GM12878 (cell line): ENCODE measurements at regions not wholly inside any gene's neighbourhood (a gene's known extent, or its start where the extent isn't known, plus 50 kb on each side); places are given as distances from the start of the nearest gene placed in this dataset.

Experiments
- ATAC-seq: fragments of 200-7000 bp; cut with Tn5 transposase; 3 replicates; pipeline ENCODE4 v1.9.1; 2020; ENCODE audit warnings: mild to moderate bottlenecking, moderate library complexity
- BruUV-seq: library from RNA; stranded (reverse); fragments of 400-500 nt; replicated peaks from 2 replicates; lab custom pipeline; 2021; lab: Mats Ljungman, UMichigan
- CTCF ChIA-PET: fragments of 300-600 bp; sonication (Branson Sonifier 250); formaldehyde crosslinking; extraction: SDS; loops from one replicate; lab custom pipeline; 2021; ENCODE audit warnings: inconsistent platforms; lab: Yijun Ruan, JAX
- POLR2A ChIA-PET: fragments of 350-600 bp; formaldehyde crosslinking; extraction: SDS; loops from one replicate; lab custom pipeline; 2021; ENCODE audit warnings: inconsistent platforms; lab: Charles Lee
- RAD21 ChIA-PET: fragments of 300-600 bp; sonication (Branson Sonifier 250); formaldehyde crosslinking; loops from one replicate; lab custom pipeline; 2023; ENCODE audit warnings: antibody characterized with exemption; ENCODE audit not compliant: unreplicated experiment; lab: Charles Lee
- SMC1A ChIA-PET: fragments of 300-600 bp; sonication (Branson Sonifier 250); formaldehyde crosslinking; loops from one replicate; lab custom pipeline; 2023; ENCODE audit not compliant: unreplicated experiment, uncharacterized antibody; lab: Charles Lee
- DNase-seq: peaks from one replicate; pipeline ENCODE4 v3.0.0-alpha.2; 2011; ENCODE audit warnings: low read depth, low spot score
- FAIRE-seq: peaks from 3 replicates; lab custom pipeline; 2011; peaks lifted over from hg19 to GRCh38; lab: Jason Lieb, UNC
- H2AFZ ChIP-seq: 2 replicates; pipeline ENCODE4 v1.6.0; 2011; ENCODE audit warnings: low read depth, low read length, control low read depth; ENCODE audit not compliant: control insufficient read depth
- H3K27ac ChIP-seq: 2 replicates; pipeline ENCODE4 v1.5.1; 2011; ENCODE audit warnings: control low read depth; ENCODE audit not compliant: control insufficient read depth, insufficient read depth
- H3K27me3 ChIP-seq, 2 experiments: replicated peaks in 1 of 2; 2 replicates each; pipeline versions ENCODE4 v1.6.0 to v1.6.1; 2011; ENCODE audit warnings: low read length in 1 of 2; ENCODE audit not compliant: control insufficient read depth in 2 of 2, insufficient read depth in 2 of 2
- H3K36me3 ChIP-seq, 2 experiments: 2 replicates each; pipeline ENCODE4 v1.5.1; 2011; ENCODE audit warnings: low read length in 1 of 2; ENCODE audit not compliant: control insufficient read depth in 2 of 2, insufficient read depth in 2 of 2
- H3K4me1 ChIP-seq: 2 replicates; pipeline ENCODE4 v1.6.1; 2011; ENCODE audit warnings: mild to moderate bottlenecking, low read length, moderate library complexity, mixed read lengths; ENCODE audit not compliant: control insufficient read depth, insufficient read depth
- H3K4me2 ChIP-seq: 2 replicates; pipeline ENCODE4 v1.6.0; 2011; ENCODE audit warnings: control low read depth; ENCODE audit not compliant: control insufficient read depth, insufficient read depth
- H3K4me3 ChIP-seq: fragments of 200-600 bp; sonication (generic); 2 replicates; pipeline ENCODE4 v1.5.1; 2016
- H3K79me2 ChIP-seq: 2 replicates; pipeline ENCODE4 v1.6.0; 2011; ENCODE audit warnings: low read length; ENCODE audit not compliant: control insufficient read depth, insufficient read depth
- H3K9ac ChIP-seq: 2 replicates; pipeline ENCODE4 v1.8.0; 2011; ENCODE audit warnings: low read length, control low read depth, mixed read lengths; ENCODE audit not compliant: control insufficient read depth, insufficient read depth
- H3K9me3 ChIP-seq: replicated peaks from 3 replicates; pipeline ENCODE4 v1.5.1; 2011; ENCODE audit warnings: mild to moderate bottlenecking, low read length; ENCODE audit not compliant: control insufficient read depth, insufficient read depth
- H4K20me1 ChIP-seq: 2 replicates; pipeline ENCODE4 v1.6.0; 2011; ENCODE audit not compliant: control insufficient read depth, insufficient read depth
- ETV6 ChIP-seq, 2 experiments: fragments of 450-650 bp in 1 of 2; IDR thresholded peaks in 1 of 2; conservative IDR thresholded peaks in 1 of 2; 2 replicates each; pipeline ENCODE4 v1.6.1; 2014; ENCODE audit warnings: antibody characterized with exemption in 1 of 2, borderline replicate concordance in 1 of 2, low read depth in 1 of 2, mild to moderate bottlenecking in 1 of 2, moderate library complexity in 1 of 2
- GATAD2B ChIP-seq: fragments of 450-650 bp; conservative IDR thresholded peaks from 2 replicates; pipeline ENCODE4 v1.6.1; 2017; ENCODE audit warnings: low read depth, mild to moderate bottlenecking, moderate library complexity
- HCFC1 ChIP-seq: fragments of 150-350 bp; IDR thresholded peaks from 2 replicates; pipeline ENCODE4 v1.6.1; 2014; ENCODE audit warnings: low read length
- NR2F1 ChIP-seq: fragments of 450-650 bp; conservative IDR thresholded peaks from 2 replicates; pipeline ENCODE4 v1.6.1; 2017; ENCODE audit warnings: mild to moderate bottlenecking
- RAD51 ChIP-seq: fragments of 450-650 bp; IDR thresholded peaks from 2 replicates; pipeline ENCODE4 v1.6.1; 2016; ENCODE audit warnings: moderate library complexity, mild to moderate bottlenecking, inconsistent platforms
- RBBP5 ChIP-seq: fragments of 200-600 bp; sonication (generic); conservative IDR thresholded peaks from 2 replicates; pipeline ENCODE4 v1.6.1; 2016
- SRF ChIP-seq, 2 experiments: IDR thresholded peaks; 2 replicates each; pipeline ENCODE4 v1.6.1; 2011; ENCODE audit warnings: low read depth in 2 of 2, low read length in 2 of 2, mild to moderate bottlenecking in 1 of 2, moderate library complexity in 1 of 2
- ZNF384 ChIP-seq: IDR thresholded peaks from 2 replicates; pipeline ENCODE4 v1.6.1; 2012; ENCODE audit warnings: low read depth, mild to moderate bottlenecking, low read length, improper control_type of control experiment, borderline replicate concordance
- WGBS: methylation state at CpG from one replicate; pipeline ENCODE4 v1.1.6; 2016; ENCODE audit warnings: low lambda C conversion rate; ENCODE audit not compliant: insufficient replicate concordance, insufficient coverage; ENCODE audit errors: missing lambda C conversion rate; 5-methylcytosine and 5-hydroxymethylcytosine counted together
- in situ Hi-C: fragments of 300-500 bp; cut with MboI; formaldehyde crosslinking; loops from 9 replicates; pipeline ENCODE4 v1.14.3; 2018; ENCODE audit warnings: mixed read lengths
- intact Hi-C: fragments of 100-400 bp; cut with micrococcal nuclease; formaldehyde crosslinking; loops from one replicate; pipeline ENCODE4 v1.14.2; 2022; ENCODE audit not compliant: unreplicated experiment
- TF ChIP-seq, protein P1 (sequence below): fragments of 450-650 bp; IDR thresholded peaks from 2 replicates; pipeline ENCODE4 v1.6.1; 2016; ENCODE audit warnings: mild to moderate bottlenecking, moderate library complexity, borderline replicate concordance

DNA sequence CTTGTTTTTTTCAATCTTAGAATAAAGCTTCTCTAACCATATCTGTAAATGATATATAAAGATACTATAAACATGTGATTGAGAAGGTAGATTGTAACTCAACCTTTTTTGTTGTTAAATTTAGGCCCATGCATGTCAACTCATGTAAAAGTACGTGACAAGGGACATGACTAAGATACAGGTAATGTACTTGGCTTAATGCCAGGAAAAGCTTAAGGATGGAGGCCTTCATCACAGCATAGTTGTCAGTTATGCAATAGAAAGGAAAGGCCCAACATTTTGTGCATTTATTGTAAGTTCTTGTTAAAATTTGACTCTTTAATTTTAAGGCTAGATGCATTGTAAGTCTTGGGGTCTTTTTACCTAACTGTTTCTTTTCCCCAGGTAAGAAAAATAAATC lies 305.1 kb downstream of the LTN1 start:
- POLR2A ChIA-PET, result no interaction called here
- TF ChIP-seq GATAD2B (no peak), ETV6 (conservative IDR thresholded peaks at IDR 0.05 in 1 of 2, IDR thresholded peaks at IDR 0.05 in 1 of 2; ENCODE audit: borderline replicate concordance in 1 of 2, low read depth in 1 of 2) (no peak), ZNF384 (no peak), SRF (IDR thresholded peaks at IDR 0.05; ENCODE audit: low read depth in 2 of 2, low read length in 2 of 2) (no peak), RBBP5 (no peak), RAD51 (no peak), NR2F1 (no peak), HCFC1 (no peak)
- TF ChIP-seq, protein P1, sequence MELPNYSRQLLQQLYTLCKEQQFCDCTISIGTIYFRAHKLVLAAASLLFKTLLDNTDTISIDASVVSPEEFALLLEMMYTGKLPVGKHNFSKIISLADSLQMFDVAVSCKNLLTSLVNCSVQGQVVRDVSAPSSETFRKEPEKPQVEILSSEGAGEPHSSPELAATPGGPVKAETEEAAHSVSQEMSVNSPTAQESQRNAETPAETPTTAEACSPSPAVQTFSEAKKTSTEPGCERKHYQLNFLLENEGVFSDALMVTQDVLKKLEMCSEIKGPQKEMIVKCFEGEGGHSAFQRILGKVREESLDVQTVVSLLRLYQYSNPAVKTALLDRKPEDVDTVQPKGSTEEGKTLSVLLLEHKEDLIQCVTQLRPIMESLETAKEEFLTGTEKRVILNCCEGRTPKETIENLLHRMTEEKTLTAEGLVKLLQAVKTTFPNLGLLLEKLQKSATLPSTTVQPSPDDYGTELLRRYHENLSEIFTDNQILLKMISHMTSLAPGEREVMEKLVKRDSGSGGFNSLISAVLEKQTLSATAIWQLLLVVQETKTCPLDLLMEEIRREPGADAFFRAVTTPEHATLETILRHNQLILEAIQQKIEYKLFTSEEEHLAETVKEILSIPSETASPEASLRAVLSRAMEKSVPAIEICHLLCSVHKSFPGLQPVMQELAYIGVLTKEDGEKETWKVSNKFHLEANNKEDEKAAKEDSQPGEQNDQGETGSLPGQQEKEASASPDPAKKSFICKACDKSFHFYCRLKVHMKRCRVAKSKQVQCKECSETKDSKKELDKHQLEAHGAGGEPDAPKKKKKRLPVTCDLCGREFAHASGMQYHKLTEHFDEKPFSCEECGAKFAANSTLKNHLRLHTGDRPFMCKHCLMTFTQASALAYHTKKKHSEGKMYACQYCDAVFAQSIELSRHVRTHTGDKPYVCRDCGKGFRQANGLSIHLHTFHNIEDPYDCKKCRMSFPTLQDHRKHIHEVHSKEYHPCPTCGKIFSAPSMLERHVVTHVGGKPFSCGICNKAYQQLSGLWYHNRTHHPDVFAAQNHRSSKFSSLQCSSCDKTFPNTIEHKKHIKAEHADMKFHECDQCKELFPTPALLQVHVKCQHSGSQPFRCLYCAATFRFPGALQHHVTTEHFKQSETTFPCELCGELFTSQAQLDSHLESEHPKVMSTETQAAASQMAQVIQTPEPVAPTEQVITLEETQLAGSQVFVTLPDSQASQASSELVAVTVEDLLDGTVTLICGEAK, result no peak
- no peaks in the 10 kb centered on the region for H3K36me3 ChIP-seq
- no peaks in the 10 kb centered on the region for H3K79me2 ChIP-seq
- CTCF ChIA-PET, result no interaction called here
- H3K4me3 ChIP-seq, result no peak overlapping the region
- no peaks in the 10 kb centered on the region for H4K20me1 ChIP-seq
- no peak overlapping the region for H3K27ac ChIP-seq
- H3K4me1 ChIP-seq, result no peaks in the 10 kb centered on the region
- SMC1A ChIA-PET, result no interaction called here
- no peak overlapping the region for H3K9ac ChIP-seq
- in situ Hi-C loops (no loop called here), intact Hi-C loops (no loop called here)
- RAD21 ChIA-PET, result no interaction called here
- H2AFZ ChIP-seq, result no peak overlapping the region
- ATAC-seq (no peak), DNase-seq (no peak), FAIRE-seq (no peak)
- no peaks in the 10 kb centered on the region for H3K9me3 ChIP-seq
- no TSS peak for BruUV-seq
- H3K27me3 ChIP-seq, result no peaks in the 10 kb centered on the region
- WGBS, result 21% methylated on average over 1 of the region's 1 CpG
- H3K4me2 ChIP-seq, result no peak overlapping the region
